ENCODE measurements at regions not wholly inside any gene's neighbourhood (a gene's known extent, or its start where the extent isn't known, plus 50 kb on each side); places are given as distances from the start of the nearest gene placed in this dataset.

- DNase-seq (ENCODE audit: low spot score) = no peak
- Histone ChIP-seq H3K27ac (no peak overlapping the region), H3K4me1 (no peaks in the 10 kb centered on the region), H3K36me3 (no peaks in the 10 kb centered on the region), H3K27me3 (no peaks in the 10 kb centered on the region), H3K4me2 (no peak overlapping the region), H3F3A (ENCODE audit: low read depth) (no peaks in the 10 kb centered on the region), H4K20me1 (ENCODE audit: low read depth) (no peaks in the 10 kb centered on the region), H3K4me3 (no peak overlapping the region), H3K9me3 (ENCODE audit: low read depth) (no peaks in the 10 kb centered on the region), H3K9ac (no peak overlapping the region), H3K79me2 (ENCODE audit: low read depth) (no peaks in the 10 kb centered on the region), H2AFZ (replicated peaks) (no peak overlapping the region)
- Mint-ChIP-seq H3K27ac (no peak overlapping the region), H3K4me1 (no peaks in the 10 kb centered on the region), H3K4me3 (no peak overlapping the region), H3K27me3 (ENCODE audit: insufficient read depth, low read depth) (peaks cover 3% of the 10 kb centered on the region), H3K9me3 (peaks cover 21% of the 10 kb centered on the region), H3K36me3 (peaks cover 3% of the 10 kb centered on the region)
- TF ChIP-seq, protein P1, sequence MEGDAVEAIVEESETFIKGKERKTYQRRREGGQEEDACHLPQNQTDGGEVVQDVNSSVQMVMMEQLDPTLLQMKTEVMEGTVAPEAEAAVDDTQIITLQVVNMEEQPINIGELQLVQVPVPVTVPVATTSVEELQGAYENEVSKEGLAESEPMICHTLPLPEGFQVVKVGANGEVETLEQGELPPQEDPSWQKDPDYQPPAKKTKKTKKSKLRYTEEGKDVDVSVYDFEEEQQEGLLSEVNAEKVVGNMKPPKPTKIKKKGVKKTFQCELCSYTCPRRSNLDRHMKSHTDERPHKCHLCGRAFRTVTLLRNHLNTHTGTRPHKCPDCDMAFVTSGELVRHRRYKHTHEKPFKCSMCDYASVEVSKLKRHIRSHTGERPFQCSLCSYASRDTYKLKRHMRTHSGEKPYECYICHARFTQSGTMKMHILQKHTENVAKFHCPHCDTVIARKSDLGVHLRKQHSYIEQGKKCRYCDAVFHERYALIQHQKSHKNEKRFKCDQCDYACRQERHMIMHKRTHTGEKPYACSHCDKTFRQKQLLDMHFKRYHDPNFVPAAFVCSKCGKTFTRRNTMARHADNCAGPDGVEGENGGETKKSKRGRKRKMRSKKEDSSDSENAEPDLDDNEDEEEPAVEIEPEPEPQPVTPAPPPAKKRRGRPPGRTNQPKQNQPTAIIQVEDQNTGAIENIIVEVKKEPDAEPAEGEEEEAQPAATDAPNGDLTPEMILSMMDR (IDR thresholded peaks at IDR 0.05) = no peak
- TF ChIP-seq EZH2phosphoT487 (IDR thresholded peaks at IDR 0.05) (no peak), EZH2 (IDR thresholded peaks at IDR 0.05) (no peak)
Measured at GRCh38 chr6:22848121-22848520, 278.8 kb downstream of the HDGFL1 start.

GRCh38 chr6:22849921-22850320 lies 280.6 kb downstream of the HDGFL1 start:
- H3K9me3 ChIP-seq (ENCODE audit: low read depth) = no peaks in the 10 kb centered on the region
- no peak overlapping the region for H3K4me2 ChIP-seq
- Mint-ChIP-seq H3K27ac (no peak overlapping the region), H3K9me3 (peaks cover 17% of the 10 kb centered on the region), H3K4me1 (no peaks in the 10 kb centered on the region), H3K27me3 (ENCODE audit: insufficient read depth, low read depth) (peaks cover 3% of the 10 kb centered on the region), H3K4me3 (no peak overlapping the region), H3K36me3 (peaks cover 3% of the 10 kb centered on the region)
- TF ChIP-seq EZH2phosphoT487 (IDR thresholded peaks at IDR 0.05) (no peak), EZH2 (IDR thresholded peaks at IDR 0.05) (no peak)
- TF ChIP-seq, protein P1 (IDR thresholded peaks at IDR 0.05) = no peak
- DNase-seq (ENCODE audit: low spot score) = no peak
- H3K36me3 ChIP-seq = no peaks in the 10 kb centered on the region
- H3K4me3 ChIP-seq = no peak overlapping the region
- H2AFZ ChIP-seq (replicated peaks) = no peak overlapping the region
- no peak overlapping the region for H3K9ac ChIP-seq
- no peaks in the 10 kb centered on the region for H3K79me2 ChIP-seq (ENCODE audit: low read depth)
- H3K27ac ChIP-seq = no peak overlapping the region
- no peaks in the 10 kb centered on the region for H4K20me1 ChIP-seq (ENCODE audit: low read depth)
- H3K4me1 ChIP-seq = no peaks in the 10 kb centered on the region
- no peaks in the 10 kb centered on the region for H3F3A ChIP-seq (ENCODE audit: low read depth)
- no peaks in the 10 kb centered on the region for H3K27me3 ChIP-seq

DNA sequence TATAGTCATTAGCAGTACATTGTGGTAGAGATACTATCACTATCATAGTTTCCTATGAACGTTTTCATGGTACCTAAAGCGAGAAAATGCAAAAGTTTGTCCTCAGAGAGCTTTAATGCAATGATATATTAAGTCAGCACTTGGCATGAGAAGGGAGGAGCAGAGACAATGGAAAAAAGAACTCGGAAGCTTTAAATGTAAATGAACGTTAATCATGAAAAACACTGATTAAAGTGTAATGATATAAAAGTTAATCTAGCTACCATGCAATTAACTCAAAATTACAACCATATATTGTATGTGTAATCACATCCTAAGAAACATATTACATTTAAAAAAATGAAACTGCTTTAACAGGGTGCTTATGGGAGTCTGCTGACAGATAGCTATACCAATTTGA lies 282.7 kb downstream of the HDGFL1 start:
- Histone ChIP-seq H4K20me1 (ENCODE audit: low read depth) (no peaks in the 10 kb centered on the region), H3F3A (ENCODE audit: low read depth) (no peaks in the 10 kb centered on the region), H3K4me3 (no peak overlapping the region), H2AFZ (replicated peaks) (no peak overlapping the region), H3K4me1 (no peaks in the 10 kb centered on the region), H3K4me2 (no peak overlapping the region), H3K27me3 (no peaks in the 10 kb centered on the region), H3K27ac (no peak overlapping the region), H3K9me3 (ENCODE audit: low read depth) (no peaks in the 10 kb centered on the region), H3K9ac (no peak overlapping the region), H3K36me3 (no peaks in the 10 kb centered on the region), H3K79me2 (ENCODE audit: low read depth) (no peaks in the 10 kb centered on the region)
- Mint-ChIP-seq H3K36me3 (peaks cover 3% of the 10 kb centered on the region), H3K4me1 (no peaks in the 10 kb centered on the region), H3K27me3 (ENCODE audit: insufficient read depth, low read depth) (peaks cover 3% of the 10 kb centered on the region), H3K27ac (no peak overlapping the region), H3K9me3 (peaks cover 14% of the 10 kb centered on the region), H3K4me3 (no peak overlapping the region)
- TF ChIP-seq EZH2phosphoT487 (IDR thresholded peaks at IDR 0.05) (no peak), EZH2 (IDR thresholded peaks at IDR 0.05) (no peak)
- TF ChIP-seq, protein P1 (IDR thresholded peaks at IDR 0.05) = no peak
- no peak for DNase-seq (ENCODE audit: low spot score)

Measured in neural progenitor cell (in vitro differentiated cells).